GM23338 (cell line): ENCODE measurements at regions not wholly inside any gene's neighbourhood (a gene's known extent, or its start where the extent isn't known, plus 50 kb on each side); places are given as distances from the start of the nearest gene placed in this dataset.

ENCODE experiments used
- CTCF ChIP-seq, 2 experiments: fragments of 200-600 bp in 1 of 2; sonication (generic) in 1 of 2; conservative IDR thresholded peaks; 2 replicates each; pipeline versions ENCODE4 v1.5.1 to v1.6.1; 2016 to 2017; ENCODE audit warnings: antibody characterized with exemption in 2 of 2, low read depth in 2 of 2, mild to moderate bottlenecking in 2 of 2, moderate library complexity in 1 of 2
- EZH2 ChIP-seq: fragments of 200-600 bp; sonication (generic); IDR thresholded peaks from one replicate; pipeline ENCODE4 v1.8.0; 2017; ENCODE audit warnings: antibody characterized with exemption, mild to moderate bottlenecking, low read depth; ENCODE audit not compliant: unreplicated experiment
- EZH2phosphoT487 ChIP-seq: fragments of 200-600 bp; sonication (generic); IDR thresholded peaks from one replicate; pipeline ENCODE4 v1.8.1; 2018; ENCODE audit warnings: antibody characterized with exemption; ENCODE audit not compliant: unreplicated experiment
- NANOG ChIP-seq: IDR thresholded peaks from 2 replicates; pipeline ENCODE4 v1.6.1; 2016; ENCODE audit warnings: antibody characterized with exemption, borderline replicate concordance
- POLR2AphosphoS5 ChIP-seq: IDR thresholded peaks from 2 replicates; pipeline ENCODE4 v1.6.1; 2016; ENCODE audit warnings: antibody characterized with exemption, low read depth
- TF ChIP-seq, protein P1 (sequence below): IDR thresholded peaks from one replicate; pipeline ENCODE4 v1.6.1; 2018; ENCODE audit warnings: antibody characterized with exemption; ENCODE audit not compliant: unreplicated experiment

DNA sequence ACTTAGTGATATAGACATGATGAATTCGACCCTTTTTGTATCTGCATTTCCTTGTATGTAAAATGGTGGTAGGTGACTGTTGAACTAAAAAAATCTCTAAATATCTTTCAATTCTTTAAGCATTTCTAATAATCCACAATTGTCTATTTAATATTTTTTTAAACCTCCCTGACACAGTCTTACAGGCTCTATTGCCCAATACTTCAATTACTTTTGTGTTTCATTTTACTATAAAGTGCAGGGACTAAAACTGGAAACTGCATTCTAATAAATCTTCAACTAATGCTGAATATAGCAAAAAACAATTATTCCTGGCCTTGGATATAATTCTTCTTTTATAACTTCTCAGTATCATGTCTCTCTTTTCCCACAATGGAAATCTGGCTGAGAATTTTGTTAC lies 202.7 kb upstream of the PIK3R1 start:
- TF ChIP-seq EZH2phosphoT487 = no peak
- no peak for TF ChIP-seq CTCF (conservative IDR thresholded peaks at IDR 0.05; ENCODE audit: low read depth in 2 of 2)
- TF ChIP-seq, protein P1, sequence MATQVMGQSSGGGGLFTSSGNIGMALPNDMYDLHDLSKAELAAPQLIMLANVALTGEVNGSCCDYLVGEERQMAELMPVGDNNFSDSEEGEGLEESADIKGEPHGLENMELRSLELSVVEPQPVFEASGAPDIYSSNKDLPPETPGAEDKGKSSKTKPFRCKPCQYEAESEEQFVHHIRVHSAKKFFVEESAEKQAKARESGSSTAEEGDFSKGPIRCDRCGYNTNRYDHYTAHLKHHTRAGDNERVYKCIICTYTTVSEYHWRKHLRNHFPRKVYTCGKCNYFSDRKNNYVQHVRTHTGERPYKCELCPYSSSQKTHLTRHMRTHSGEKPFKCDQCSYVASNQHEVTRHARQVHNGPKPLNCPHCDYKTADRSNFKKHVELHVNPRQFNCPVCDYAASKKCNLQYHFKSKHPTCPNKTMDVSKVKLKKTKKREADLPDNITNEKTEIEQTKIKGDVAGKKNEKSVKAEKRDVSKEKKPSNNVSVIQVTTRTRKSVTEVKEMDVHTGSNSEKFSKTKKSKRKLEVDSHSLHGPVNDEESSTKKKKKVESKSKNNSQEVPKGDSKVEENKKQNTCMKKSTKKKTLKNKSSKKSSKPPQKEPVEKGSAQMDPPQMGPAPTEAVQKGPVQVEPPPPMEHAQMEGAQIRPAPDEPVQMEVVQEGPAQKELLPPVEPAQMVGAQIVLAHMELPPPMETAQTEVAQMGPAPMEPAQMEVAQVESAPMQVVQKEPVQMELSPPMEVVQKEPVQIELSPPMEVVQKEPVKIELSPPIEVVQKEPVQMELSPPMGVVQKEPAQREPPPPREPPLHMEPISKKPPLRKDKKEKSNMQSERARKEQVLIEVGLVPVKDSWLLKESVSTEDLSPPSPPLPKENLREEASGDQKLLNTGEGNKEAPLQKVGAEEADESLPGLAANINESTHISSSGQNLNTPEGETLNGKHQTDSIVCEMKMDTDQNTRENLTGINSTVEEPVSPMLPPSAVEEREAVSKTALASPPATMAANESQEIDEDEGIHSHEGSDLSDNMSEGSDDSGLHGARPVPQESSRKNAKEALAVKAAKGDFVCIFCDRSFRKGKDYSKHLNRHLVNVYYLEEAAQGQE = no peak
- TF ChIP-seq NANOG = no peak
- no peak for TF ChIP-seq EZH2
- no peak for TF ChIP-seq POLR2AphosphoS5
